OCI-LY7 (cell line): ENCODE measurements at regions not wholly inside any gene's neighbourhood (a gene's known extent, or its start where the extent isn't known, plus 50 kb on each side); places are given as distances from the start of the nearest gene placed in this dataset.

Source experiments
- BruUV-seq: library from RNA; stranded (reverse); fragments of 400-500 nt; replicated peaks from 2 replicates; lab custom pipeline; 2021; lab: Mats Ljungman, UMichigan
- CTCF ChIA-PET: fragments of 300-600 bp; sonication (Branson Sonifier 250); formaldehyde crosslinking; loops from one replicate; lab custom pipeline; 2022; ENCODE audit warnings: antibody characterized with exemption; ENCODE audit not compliant: unreplicated experiment; lab: Charles Lee
- POLR2A ChIA-PET: fragments of 300-600 bp; sonication (Branson Sonifier 250); formaldehyde crosslinking; loops from one replicate; lab custom pipeline; 2022; ENCODE audit warnings: antibody characterized with exemption; lab: Charles Lee
- DNase-seq: peaks from one replicate; pipeline ENCODE4 v3.0.0-alpha.2; 2015; ENCODE audit warnings: low spot score
- H2AFZ ChIP-seq: fragments of 200-600 bp; sonication (generic), shearing (Covaris generic); 2 replicates; pipeline ENCODE4 v1.6.1; 2014; ENCODE audit warnings: mild to moderate bottlenecking, antibody characterized with exemption, low read length, moderate library complexity
- H3K27ac ChIP-seq: fragments of 200-600 bp; sonication (generic); 2 replicates; pipeline ENCODE4 v1.5.1; 2014; ENCODE audit warnings: mixed run types, low read depth, mild to moderate bottlenecking, moderate library complexity, low read length, inconsistent platforms; ENCODE audit not compliant: poor library complexity, severe bottlenecking
- H3K36me3 ChIP-seq: fragments of 200-600 bp; sonication (generic); 2 replicates; pipeline ENCODE4 v1.6.1; 2014; ENCODE audit warnings: mild to moderate bottlenecking, antibody characterized with exemption, low read length, moderate library complexity, mixed read lengths; ENCODE audit not compliant: insufficient read depth
- H3K4me1 ChIP-seq: fragments of 200-600 bp; sonication (generic); 2 replicates; pipeline ENCODE4 v1.5.1; 2014; ENCODE audit warnings: mild to moderate bottlenecking, low read length; ENCODE audit not compliant: insufficient read depth, poor library complexity, severe bottlenecking
- H3K4me2 ChIP-seq: fragments of 200-600 bp; sonication (generic); 2 replicates; pipeline ENCODE4 v1.6.1; 2014; ENCODE audit warnings: mild to moderate bottlenecking, low read length
- H3K4me3 ChIP-seq: fragments of 200-600 bp; sonication (generic); 2 replicates; pipeline ENCODE4 v1.5.1; 2014; ENCODE audit warnings: mild to moderate bottlenecking, low read depth, low read length; ENCODE audit not compliant: poor library complexity, severe bottlenecking
- H3K79me2 ChIP-seq: fragments of 200-600 bp; sonication (generic); 2 replicates; pipeline ENCODE4 v1.6.1; 2016; ENCODE audit warnings: low read depth, mild to moderate bottlenecking, low read length, moderate library complexity, mixed read lengths; ENCODE audit not compliant: insufficient read depth
- H3K9me2 ChIP-seq: fragments of 200-600 bp; sonication (generic); 2 replicates; pipeline ENCODE4 v1.6.1; 2016; ENCODE audit warnings: mild to moderate bottlenecking, low read length, mixed read lengths; ENCODE audit not compliant: insufficient read depth
- H3K9me3 ChIP-seq: fragments of 200-600 bp; sonication (generic); 2 replicates; pipeline ENCODE4 v1.6.1; 2014; ENCODE audit warnings: mild to moderate bottlenecking, mixed run types, low read length, mixed read lengths
- H4K20me1 ChIP-seq: fragments of 200-600 bp; sonication (generic); 2 replicates; pipeline ENCODE4 v1.6.1; 2014; ENCODE audit warnings: mild to moderate bottlenecking, antibody characterized with exemption, low read length, moderate library complexity, mixed read lengths; ENCODE audit not compliant: insufficient read depth
- CTCF ChIP-seq: fragments of 200-600 bp; sonication (generic); conservative IDR thresholded peaks from 2 replicates; pipeline ENCODE4 v1.5.1; 2014; ENCODE audit warnings: mild to moderate bottlenecking, antibody characterized with exemption, low read length, moderate library complexity, mixed read lengths
- EZH2phosphoT487 ChIP-seq: fragments of 200-600 bp; sonication (generic); IDR thresholded peaks from 2 replicates; pipeline ENCODE4 v1.6.1; 2018; ENCODE audit warnings: low read depth, borderline replicate concordance, mild to moderate bottlenecking, mixed run types, antibody characterized with exemption, low read length, moderate library complexity, mixed read lengths
- intact Hi-C: fragments of 100-400 bp; cut with micrococcal nuclease; formaldehyde crosslinking; loops from one replicate; pipeline ENCODE4 v1.10.0; 2022; ENCODE audit not compliant: unreplicated experiment

- Histone ChIP-seq H4K20me1 (no peaks in the 10 kb centered on the region), H3K4me3 (no peak overlapping the region), H3K9me3 (no peaks in the 10 kb centered on the region), H2AFZ (no peak overlapping the region), H3K36me3 (no peaks in the 10 kb centered on the region), H3K4me2 (no peak overlapping the region), H3K79me2 (no peaks in the 10 kb centered on the region), H3K4me1 (peaks cover 6% of the 10 kb centered on the region), H3K9me2 (no peaks in the 10 kb centered on the region), H3K27ac (no peak overlapping the region)
- CTCF ChIA-PET, result no interaction called here
- BruUV-seq, result no TSS peak
- no peak for DNase-seq
- POLR2A ChIA-PET, result no interaction called here
- no peak for TF ChIP-seq CTCF
- no peak for TF ChIP-seq EZH2phosphoT487
- intact Hi-C loops, result no loop called here
Measured at GRCh38 chr11:70644343-70645060, 246.2 kb downstream of the CTTN start.

- intact Hi-C loops, result no loop called here
- Histone ChIP-seq H3K79me2 (no peaks in the 10 kb centered on the region), H2AFZ (no peak overlapping the region), H3K4me3 (no peak overlapping the region), H3K36me3 (no peaks in the 10 kb centered on the region), H3K4me2 (no peak overlapping the region), H3K9me2 (no peaks in the 10 kb centered on the region), H4K20me1 (no peaks in the 10 kb centered on the region), H3K27ac (no peak overlapping the region), H3K4me1 (peaks cover 6% of the 10 kb centered on the region), H3K9me3 (no peaks in the 10 kb centered on the region)
- no peak for DNase-seq
- POLR2A ChIA-PET, result no interaction called here
- CTCF ChIA-PET, result no interaction called here
- TF ChIP-seq CTCF (no peak), EZH2phosphoT487 (no peak)
- BruUV-seq, result no TSS peak
Measured at GRCh38 chr11:70645537-70645936, 247.2 kb downstream of the CTTN start.

- Histone ChIP-seq H3K9me3 (no peaks in the 10 kb centered on the region), H3K4me3 (no peak overlapping the region), H3K36me3 (no peaks in the 10 kb centered on the region), H3K27ac (no peak overlapping the region), H4K20me1 (no peaks in the 10 kb centered on the region), H3K4me1 (peaks cover 6% of the 10 kb centered on the region), H3K4me2 (no peak overlapping the region), H3K9me2 (no peaks in the 10 kb centered on the region), H2AFZ (no peak overlapping the region), H3K79me2 (no peaks in the 10 kb centered on the region)
- intact Hi-C loops, result no loop called here
- POLR2A ChIA-PET, result no interaction called here
- BruUV-seq, result no TSS peak
- DNase-seq, result no peak
- CTCF ChIA-PET, result no interaction called here
- TF ChIP-seq CTCF (no peak), EZH2phosphoT487 (no peak)
Measured at GRCh38 chr11:70646272-70647049, 248.1 kb downstream of the CTTN start.
